ENCODE measurements at regions not wholly inside any gene's neighbourhood (a gene's known extent, or its start where the extent isn't known, plus 50 kb on each side); places are given as distances from the start of the nearest gene placed in this dataset.

GRCh38 chr5:2902742-2903297 is 151.3 kb upstream of the IRX2 start:
- TF ChIP-seq POLR2A (IDR thresholded peaks at IDR 0.05; ENCODE audit: control extremely low read depth in 1 of 2, low read depth in 2 of 2, low read length in 2 of 2) (no peak), CTCF (IDR thresholded peaks at IDR 0.05; ENCODE audit: control extremely low read depth in 1 of 3, insufficient read depth in 1 of 3, low read depth in 1 of 3, low read length in 3 of 3) (no peak), MAFK (IDR thresholded peaks at IDR 0.05; ENCODE audit: low read depth, low read length) (no peak), PHF8 (conservative IDR thresholded peaks at IDR 0.05; ENCODE audit: low read depth, low read length) (no peak)
